Epithelial cell of esophagus (primary cell): ENCODE measurements at regions not wholly inside any gene's neighbourhood (a gene's known extent, or its start where the extent isn't known, plus 50 kb on each side); places are given as distances from the start of the nearest gene placed in this dataset.

Experiments used
- DNase-seq: peaks from one replicate; pipeline ENCODE4 v3.0.0; 2010; ENCODE audit warnings: low read depth
- H3K4me3 ChIP-seq: 2 replicates; pipeline ENCODE4 v1.5.1; 2011; ENCODE audit warnings: mild to moderate bottlenecking, low read length, control low read depth
- CTCF ChIP-seq: IDR thresholded peaks from 2 replicates; pipeline ENCODE4 v1.5.1; 2011; ENCODE audit warnings: low read depth, mild to moderate bottlenecking, low read length, control low read depth, inconsistent platforms; ENCODE audit not compliant: insufficient read depth; ENCODE audit errors: missing control alignments

GRCh38 chr14:106487600-106487999 lies 961.2 kb downstream of the TMEM121 start:
- no peak overlapping the region for H3K4me3 ChIP-seq
- DNase-seq, result no peak
- TF ChIP-seq CTCF, result no peak

- no peak for DNase-seq
- TF ChIP-seq CTCF, result no peak
- H3K4me3 ChIP-seq, result no peak overlapping the region
These were observed 961.9 kb downstream of the TMEM121 start for GRCh38 chr14:106488291-106488690.

GRCh38 chr14:106489112-106489881 lies 962.9 kb downstream of the TMEM121 start:
- H3K4me3 ChIP-seq, result no peak overlapping the region
- no peak for TF ChIP-seq CTCF

GRCh38 chr14:106490442-106490841 lies 964.1 kb downstream of the TMEM121 start:
- TF ChIP-seq CTCF, result no peak
- no peak for DNase-seq
- no peak overlapping the region for H3K4me3 ChIP-seq

More at GRCh38 chr14:106489112-106489881, 962.9 kb downstream of the TMEM121 start:
- no peak for DNase-seq

GRCh38 chr14:106491851-106492250 lies 965.5 kb downstream of the TMEM121 start:
- TF ChIP-seq CTCF, result peak; percentile 24
- no peak overlapping the region for H3K4me3 ChIP-seq
- no peak for DNase-seq

GRCh38 chr14:106493962-106494823 lies 967.8 kb downstream of the TMEM121 start:
- DNase-seq, result no peak
- H3K4me3 ChIP-seq, result no peak overlapping the region
- no peak for TF ChIP-seq CTCF
